IMR-90 (cell line): ENCODE measurements at regions not wholly inside any gene's neighbourhood (a gene's known extent, or its start where the extent isn't known, plus 50 kb on each side); places are given as distances from the start of the nearest gene placed in this dataset.
"Not testable (repeated sequence)": the region's sequence is repeated elsewhere in the genome, so short reads cannot be mapped to it uniquely, and the experiment has no call there.

Experiments
- ATAC-seq: fragments of 200-7000 bp; cut with Tn5 transposase; 2 replicates; pipeline ENCODE4 v1.9.1; 2020; ENCODE audit warnings: low read depth, mild to moderate bottlenecking, moderate library complexity
- BruUV-seq: library from RNA; stranded (reverse); fragments of 400-500 nt; replicated peaks from 2 replicates; lab custom pipeline; 2021; lab: Mats Ljungman, UMichigan
- CTCF ChIA-PET: fragments of 300-600 bp; formaldehyde crosslinking; extraction: SDS; loops from one replicate; lab custom pipeline; 2021; ENCODE audit warnings: antibody characterized with exemption; lab: Yijun Ruan, JAX
- POLR2A ChIA-PET: fragments of 300-600 bp; sonication (Branson Sonifier 250); formaldehyde crosslinking; loops from one replicate; lab custom pipeline; 2022; ENCODE audit warnings: antibody characterized with exemption; ENCODE audit not compliant: unreplicated experiment; lab: Charles Lee
- DNase-seq: peaks from one replicate; pipeline ENCODE4 v3.0.0; 2013
- H2AFZ ChIP-seq: replicated peaks from 2 replicates; pipeline ENCODE3; 2013; ENCODE audit warnings: low read length, mild to moderate bottlenecking; ENCODE audit not compliant: poor library complexity
- H2AK5ac ChIP-seq: 2 replicates; pipeline ENCODE4 v1.6.1; 2013; ENCODE audit warnings: low read depth, low read length, inconsistent platforms
- H2AK9ac ChIP-seq: replicated peaks from 2 replicates; pipeline ENCODE3; 2013; ENCODE audit warnings: mild to moderate bottlenecking, low read depth, low read length, moderate library complexity; ENCODE audit not compliant: poor library complexity
- H2BK120ac ChIP-seq: 2 replicates; pipeline ENCODE4 v1.6.1; 2013; ENCODE audit warnings: low read depth, low read length, inconsistent platforms
- H2BK15ac ChIP-seq: 3 replicates; pipeline ENCODE4 v1.6.1; 2013; ENCODE audit warnings: low read depth, low read length, inconsistent platforms
- H2BK20ac ChIP-seq: 2 replicates; pipeline ENCODE4 v1.6.1; 2013; ENCODE audit warnings: low read depth, mild to moderate bottlenecking, inconsistent platforms, low read length, moderate library complexity
- H2BK5ac ChIP-seq: 2 replicates; pipeline ENCODE4 v1.6.1; 2013; ENCODE audit warnings: mild to moderate bottlenecking, low read depth, low read length, inconsistent platforms; ENCODE audit not compliant: poor library complexity, severe bottlenecking
- H3K14ac ChIP-seq: replicated peaks from 2 replicates; pipeline ENCODE4 v1.6.1; 2013; ENCODE audit warnings: low read depth, low read length, inconsistent platforms
- H3K18ac ChIP-seq: 2 replicates; pipeline ENCODE4 v1.6.1; 2013; ENCODE audit warnings: low read depth, low read length, control low read depth
- H3K23ac ChIP-seq: 2 replicates; pipeline ENCODE4 v1.6.1; 2013; ENCODE audit warnings: low read depth, low read length, inconsistent platforms
- H3K27ac ChIP-seq: 2 replicates; pipeline ENCODE4 v1.5.1; 2013; ENCODE audit warnings: mild to moderate bottlenecking, control low read depth, low read length; ENCODE audit not compliant: insufficient read depth
- H3K27me3 ChIP-seq: 2 replicates; pipeline ENCODE4 v1.6.1; 2013; ENCODE audit warnings: low read length; ENCODE audit not compliant: control insufficient read depth, insufficient read depth
- H3K36me3 ChIP-seq: 2 replicates; pipeline ENCODE4 v1.6.1; 2013; ENCODE audit warnings: low read length, mixed read lengths; ENCODE audit not compliant: control insufficient read depth, insufficient read depth
- H3K4ac ChIP-seq: 2 replicates; pipeline ENCODE4 v1.6.1; 2013; ENCODE audit warnings: low read depth, low read length, inconsistent platforms
- H3K4me1 ChIP-seq: 2 replicates; pipeline ENCODE4 v1.6.1; 2013; ENCODE audit warnings: low read length, mixed read lengths; ENCODE audit not compliant: control insufficient read depth, insufficient read depth
- H3K4me2 ChIP-seq: 2 replicates; pipeline ENCODE4 v1.6.1; 2013; ENCODE audit warnings: low read depth, mild to moderate bottlenecking, control low read depth, low read length, moderate library complexity
- H3K4me3 ChIP-seq: 2 replicates; pipeline ENCODE4 v1.5.1; 2013; ENCODE audit warnings: low read depth, mild to moderate bottlenecking, control low read depth, low read length, moderate library complexity; ENCODE audit not compliant: insufficient read depth
- H3K56ac ChIP-seq: 2 replicates; pipeline ENCODE4 v1.6.1; 2013; ENCODE audit warnings: low read length, inconsistent platforms; ENCODE audit not compliant: insufficient read depth; ENCODE audit errors: extremely low read depth
- H3K79me1 ChIP-seq, 2 experiments: 2 replicates each; pipeline ENCODE4 v1.6.1; 2013; ENCODE audit warnings: low read length in 2 of 2, inconsistent platforms in 1 of 2, low read depth in 1 of 2
- H3K9ac ChIP-seq: 2 replicates; pipeline ENCODE4 v1.6.1; 2013; ENCODE audit warnings: low read depth, low read length, control low read depth
- H3K9me1 ChIP-seq: 2 replicates; pipeline ENCODE4 v1.6.1; 2013; ENCODE audit warnings: low read length, inconsistent platforms; ENCODE audit not compliant: insufficient read depth
- H3K9me3 ChIP-seq: 2 replicates; pipeline ENCODE4 v1.6.1; 2013; ENCODE audit warnings: low read length; ENCODE audit not compliant: control insufficient read depth, insufficient read depth
- H4K20me1 ChIP-seq: 2 replicates; pipeline ENCODE4 v1.6.1; 2013; ENCODE audit warnings: low read length, inconsistent platforms; ENCODE audit not compliant: insufficient read depth
- H4K5ac ChIP-seq: 2 replicates; pipeline ENCODE4 v1.6.1; 2013; ENCODE audit warnings: mild to moderate bottlenecking, low read depth, low read length, control low read depth
- H4K8ac ChIP-seq, 2 experiments: 2 replicates each; pipeline ENCODE4 v1.6.1; 2013; ENCODE audit warnings: low read depth in 2 of 2, low read length in 2 of 2, control low read depth in 1 of 2, inconsistent platforms in 1 of 2
- H4K91ac ChIP-seq: 2 replicates; pipeline ENCODE4 v1.6.1; 2013; ENCODE audit warnings: low read depth, low read length, inconsistent platforms; ENCODE audit not compliant: insufficient read depth
- WGBS, 2 experiments: methylation state at CpG; one replicate each; pipeline versions ENCODE4 v1.1.5 to v1.1.7; 2013; ENCODE audit warnings: missing lambda C conversion rate in 2 of 2; ENCODE audit not compliant: insufficient read length in 1 of 2; ENCODE audit errors: extremely low coverage in 2 of 2; 5-methylcytosine and 5-hydroxymethylcytosine counted together
- dilution Hi-C: fragments of 300-500 bp; cut with HindIII; formaldehyde crosslinking; loops from one replicate; pipeline ENCODE4 v1.14.3; 2018; ENCODE audit warnings: low sequenced_read_pairs; ENCODE audit not compliant: unreplicated experiment
- in situ Hi-C: fragments of 300-500 bp; cut with MboI; formaldehyde crosslinking; loops from 3 replicates; pipeline ENCODE4 v1.14.3; 2019; ENCODE audit warnings: low sequenced_read_pairs, inconsistent platforms, mixed read lengths
- intact Hi-C: fragments of 100-400 bp; cut with micrococcal nuclease; formaldehyde crosslinking; loops from 2 replicates; pipeline ENCODE4 v1.10.0; 2022

DNA sequence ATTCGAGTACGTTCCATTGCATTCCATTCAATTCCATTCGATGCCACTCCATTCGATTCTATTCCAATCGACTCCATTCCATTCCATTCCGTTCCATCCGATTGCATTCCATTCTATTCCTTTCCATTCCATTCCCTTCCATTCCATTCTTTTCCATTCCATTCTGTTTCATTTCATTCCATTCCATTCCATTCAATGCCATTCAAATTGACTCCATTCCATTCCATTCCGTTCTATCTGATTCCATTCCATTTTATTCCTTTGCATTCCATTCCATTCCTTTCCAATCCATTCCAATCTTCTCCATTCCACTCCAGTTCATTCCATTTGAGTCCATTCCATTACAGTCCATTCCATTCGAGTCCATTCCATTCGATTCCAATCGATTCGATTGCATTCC, 2580.0 kb upstream of the TPTE start:
- CTCF ChIA-PET, H3K4ac ChIP-seq, H3K27me3 ChIP-seq, H2AK9ac ChIP-seq, H2AFZ ChIP-seq, in situ Hi-C loops, H3K4me2 ChIP-seq, dilution Hi-C loops, H4K5ac ChIP-seq, H3K27ac ChIP-seq, H3K23ac ChIP-seq, H2BK15ac ChIP-seq, H3K18ac ChIP-seq, H3K9ac ChIP-seq, H3K9me1 ChIP-seq, H4K20me1 ChIP-seq, H4K91ac ChIP-seq, intact Hi-C loops, H3K56ac ChIP-seq, H2AK5ac ChIP-seq, H2BK20ac ChIP-seq, BruUV-seq, DNase-seq, POLR2A ChIA-PET, H3K4me3 ChIP-seq, H3K14ac ChIP-seq, H4K8ac ChIP-seq, ATAC-seq, H3K4me1 ChIP-seq, H3K79me1 ChIP-seq, H2BK120ac ChIP-seq, H3K36me3 ChIP-seq: not testable (repeated sequence)
- Histone ChIP-seq H3K9me3 (peaks cover 41% of the 10 kb centered on the region), H2BK5ac (peak overlapping the region; percentile 41)
- WGBS, 2 experiments, result 58 to 100% methylated on average over 4 to 12 of the region's 12 CpGs

DNA sequence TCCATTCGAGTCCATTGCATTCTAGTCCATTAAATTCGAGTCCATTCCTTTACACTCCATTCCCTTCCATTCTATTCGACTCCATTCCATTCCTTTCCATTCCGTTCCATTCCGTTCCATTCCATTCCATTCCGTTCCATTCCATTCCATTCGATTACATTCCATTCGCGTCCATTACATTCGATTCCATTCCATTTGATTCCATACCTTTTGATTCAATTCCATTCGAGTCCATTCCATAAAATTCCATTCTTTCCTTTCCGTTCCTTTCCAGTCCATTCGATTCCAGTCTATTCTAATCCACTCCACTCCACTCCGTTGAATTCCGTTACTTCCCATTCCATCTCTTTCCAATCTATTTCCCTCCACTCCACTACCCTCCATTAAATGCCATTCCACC, 2579.2 kb upstream of the TPTE start:
- H4K5ac ChIP-seq, CTCF ChIA-PET, DNase-seq, H2AK5ac ChIP-seq, H4K20me1 ChIP-seq, BruUV-seq, H4K91ac ChIP-seq, H3K4me2 ChIP-seq, H3K56ac ChIP-seq, H3K36me3 ChIP-seq, H3K14ac ChIP-seq, H2BK15ac ChIP-seq, H3K4ac ChIP-seq, intact Hi-C loops, in situ Hi-C loops, H3K9me1 ChIP-seq, H3K9ac ChIP-seq, H2AK9ac ChIP-seq, H2BK20ac ChIP-seq, H3K79me1 ChIP-seq, ATAC-seq, POLR2A ChIA-PET, H3K23ac ChIP-seq, H3K4me3 ChIP-seq, H4K8ac ChIP-seq, H3K27me3 ChIP-seq, H2AFZ ChIP-seq, H3K18ac ChIP-seq, H3K4me1 ChIP-seq, H3K27ac ChIP-seq, H2BK120ac ChIP-seq, dilution Hi-C loops: not testable (repeated sequence)
- WGBS, 2 experiments, result 62 to 100% methylated on average over 13 to 15 of the region's 15 CpGs
- H3K9me3 ChIP-seq, result peaks cover 46% of the 10 kb centered on the region
- H2BK5ac ChIP-seq, result peak overlapping the region; percentile 71
